NCI-H345 (cell line): ENCODE measurements at regions not wholly inside any gene's neighbourhood (a gene's known extent, or its start where the extent isn't known, plus 50 kb on each side); places are given as distances from the start of the nearest gene placed in this dataset.
"Not testable (repeated sequence)": the region's sequence is repeated elsewhere in the genome, so short reads cannot be mapped to it uniquely, and the experiment has no call there.

Source experiments
- DNase-seq: peaks from one replicate; lab custom pipeline; 2025; lab: John Stamatoyannopoulos, UW

DNA sequence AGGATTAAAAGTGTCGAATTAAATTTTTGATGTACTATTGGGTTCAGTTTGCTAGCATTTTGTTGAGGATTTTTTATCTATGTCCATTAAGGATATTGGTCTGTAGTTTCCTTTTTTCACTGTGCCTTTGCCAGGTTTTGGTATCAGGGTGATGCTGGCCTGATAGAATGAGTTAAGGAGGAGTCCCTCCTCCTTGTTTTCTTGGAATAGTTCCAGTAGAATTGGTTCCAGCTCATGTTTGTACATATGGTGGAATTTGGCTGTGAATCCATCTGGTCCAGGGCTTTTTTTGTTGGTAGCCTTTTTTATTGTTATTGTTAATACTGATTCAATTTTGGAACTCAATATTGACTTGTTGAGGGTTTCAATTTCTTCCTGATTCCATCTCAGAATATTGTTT, 141.8 kb downstream of the SIM1 start:
- DNase-seq = no peak

- DNase-seq = no peak
Observed at GRCh38 chr6:100320686-100321085, 144.0 kb downstream of the SIM1 start.

DNA sequence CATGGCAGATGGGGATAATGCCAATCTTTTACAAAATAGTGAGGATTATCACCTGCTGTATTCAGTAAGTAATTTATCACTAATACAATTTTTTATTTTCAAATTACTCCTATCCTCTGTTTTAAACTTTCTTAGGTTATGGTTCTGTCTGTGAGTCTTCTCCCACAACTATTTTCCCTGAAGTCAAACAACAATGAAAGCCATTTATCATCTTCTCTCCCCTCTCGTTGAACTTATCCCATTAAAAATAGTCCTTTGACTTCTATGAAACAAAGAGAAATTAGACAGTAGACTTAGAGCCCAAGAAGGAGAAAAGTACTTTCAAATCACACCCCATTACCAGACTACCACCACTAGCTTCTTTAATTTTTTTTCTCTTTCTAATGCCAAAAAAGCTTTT, 147.7 kb downstream of the SIM1 start:
- no peak for DNase-seq

GRCh38 chr6:100314186-100314585, 150.5 kb downstream of the SIM1 start:
- no peak for DNase-seq

DNA sequence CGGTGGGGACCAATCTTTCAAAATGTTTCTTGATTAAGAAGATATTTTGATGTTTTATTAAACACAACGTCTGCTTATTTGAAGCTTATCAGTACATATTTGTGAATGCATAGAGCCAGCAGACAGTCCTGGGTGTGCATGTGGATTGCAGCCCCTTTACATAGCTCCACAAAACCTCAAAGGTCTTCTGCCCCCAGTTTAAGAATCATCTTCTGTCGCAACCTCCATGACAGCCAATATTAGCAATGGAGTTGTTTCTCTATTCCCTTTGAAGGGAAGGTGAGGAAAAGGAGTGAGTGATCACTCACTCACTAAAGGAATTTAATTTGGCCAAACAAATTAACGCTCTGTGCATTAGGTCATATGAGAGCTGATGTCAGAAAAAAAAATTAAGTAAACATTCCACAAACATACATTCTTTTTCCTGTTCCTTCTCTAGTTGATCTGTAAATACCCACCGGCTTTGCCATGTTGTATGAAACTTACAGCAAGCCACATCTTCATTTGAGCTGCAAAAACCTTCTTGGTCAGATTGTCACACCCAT, 152.9 kb downstream of the SIM1 start:
- DNase-seq = no peak

DNA sequence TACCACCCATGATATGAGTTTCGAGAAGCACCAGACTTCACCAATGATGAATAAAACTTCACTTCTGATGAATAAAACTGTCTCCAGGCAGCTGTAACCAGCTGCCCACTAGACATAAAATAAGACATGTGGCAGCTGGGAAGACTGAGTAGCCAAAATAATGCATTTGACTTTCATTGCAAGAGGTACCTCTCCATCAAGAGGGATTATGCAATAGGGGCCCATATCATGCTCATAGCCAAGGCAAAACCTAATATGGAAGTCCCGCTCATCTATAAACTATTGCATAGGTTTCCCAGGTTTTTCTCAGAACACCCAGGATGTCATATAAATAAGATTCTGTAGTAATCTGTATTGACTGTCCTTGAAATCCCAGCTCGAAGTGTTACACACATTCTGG, 155.5 kb downstream of the SIM1 start:
- DNase-seq = no peak

GRCh38 chr6:100307561-100307960, 157.2 kb downstream of the SIM1 start:
- no peak for DNase-seq

DNA sequence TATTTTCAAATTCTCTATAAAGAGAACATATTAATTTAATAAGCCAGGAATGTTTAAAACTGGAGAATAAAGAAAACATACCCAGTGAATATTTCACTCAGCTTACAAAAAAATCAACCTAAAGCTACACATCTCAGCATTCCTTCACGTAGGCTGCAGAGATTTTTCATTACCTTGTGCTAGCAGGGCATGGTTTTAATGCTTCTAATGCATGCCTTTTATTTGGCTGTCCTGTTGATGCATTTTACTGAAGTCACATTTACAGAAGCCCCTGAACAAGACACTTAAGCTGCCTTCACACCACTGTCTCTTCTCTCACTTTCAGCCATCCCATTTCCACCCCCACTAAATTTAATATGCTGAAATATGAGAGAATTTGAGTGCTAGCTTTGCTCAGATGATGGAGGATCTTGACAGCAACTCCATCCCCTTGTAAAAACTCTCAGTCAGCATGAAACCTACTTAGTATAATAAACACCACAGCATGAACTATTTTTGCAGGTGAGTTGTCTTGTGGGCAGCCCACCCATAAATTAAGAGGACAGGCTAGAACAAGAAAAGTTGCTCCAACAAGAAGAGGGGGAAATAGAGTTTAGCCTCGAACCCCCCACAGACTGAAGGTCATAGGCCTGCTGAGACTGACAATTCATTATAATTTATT, 159.4 kb downstream of the SIM1 start:
- no peak for DNase-seq

DNA sequence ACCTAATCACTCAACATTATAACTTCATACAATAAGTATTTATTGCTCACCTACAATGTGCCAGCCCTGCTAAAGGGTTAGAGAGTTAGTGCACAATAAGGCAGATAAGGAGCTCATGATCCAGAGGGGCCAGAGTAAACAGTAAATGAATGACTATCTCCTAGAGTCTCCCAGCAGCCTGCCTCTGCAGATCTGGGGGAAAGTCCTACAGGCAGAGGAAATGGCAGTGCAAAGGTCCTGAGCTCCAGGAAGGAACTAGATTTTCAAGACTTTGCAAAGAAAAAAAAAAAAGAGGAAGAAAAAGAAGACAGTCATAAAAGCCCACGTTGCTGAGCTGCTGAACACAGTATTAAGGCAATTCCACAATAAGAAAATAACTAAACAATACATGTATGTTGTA, 160.1 kb downstream of the SIM1 start:
- DNase-seq = no peak

GRCh38 chr6:100301731-100302130, 163.0 kb downstream of the SIM1 start:
- no peak for DNase-seq

- no peak for DNase-seq
Observed at GRCh38 chr6:100300221-100300736, 164.4 kb downstream of the SIM1 start.

GRCh38 chr6:100296810-100297544, 167.7 kb downstream of the SIM1 start:
- DNase-seq = no peak

DNA sequence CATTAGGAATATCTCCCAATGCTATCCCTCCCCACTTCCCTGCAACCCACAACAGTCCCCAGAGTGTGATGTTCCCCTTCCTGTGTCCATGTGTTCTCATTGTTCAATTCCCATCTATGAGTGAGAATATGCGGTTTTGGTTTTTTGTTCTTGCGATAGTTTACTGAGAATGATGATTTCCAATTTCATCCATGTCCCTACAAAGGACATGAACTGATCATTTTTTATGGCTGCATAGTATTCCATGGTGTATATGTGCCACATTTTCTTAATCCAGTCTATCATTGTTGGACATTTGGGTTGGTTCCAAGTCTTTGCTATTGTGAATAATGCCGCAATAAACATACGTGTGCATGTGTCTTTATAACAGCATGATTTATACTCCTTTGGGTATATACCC, 169.5 kb downstream of the SIM1 start:
- not testable (repeated sequence) for DNase-seq

DNA sequence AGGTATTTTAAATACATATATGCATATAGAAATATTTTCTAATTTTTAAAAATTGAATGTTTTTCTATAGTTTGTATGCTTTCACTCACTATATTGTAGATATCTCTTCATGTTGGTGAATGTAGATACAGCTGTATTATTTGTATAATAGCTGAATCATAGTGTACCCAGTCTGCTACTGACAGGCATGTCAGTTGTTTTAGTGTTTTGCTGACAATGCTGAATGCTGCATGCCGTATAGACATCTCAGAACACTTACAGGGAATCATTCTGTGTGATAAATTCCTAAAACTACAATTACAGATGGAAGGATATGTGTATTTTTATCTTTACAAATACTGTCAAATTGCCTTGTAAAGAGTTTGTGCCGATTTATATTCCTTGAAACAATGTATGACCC, 175.4 kb downstream of the SIM1 start:
- DNase-seq = no peak

DNA sequence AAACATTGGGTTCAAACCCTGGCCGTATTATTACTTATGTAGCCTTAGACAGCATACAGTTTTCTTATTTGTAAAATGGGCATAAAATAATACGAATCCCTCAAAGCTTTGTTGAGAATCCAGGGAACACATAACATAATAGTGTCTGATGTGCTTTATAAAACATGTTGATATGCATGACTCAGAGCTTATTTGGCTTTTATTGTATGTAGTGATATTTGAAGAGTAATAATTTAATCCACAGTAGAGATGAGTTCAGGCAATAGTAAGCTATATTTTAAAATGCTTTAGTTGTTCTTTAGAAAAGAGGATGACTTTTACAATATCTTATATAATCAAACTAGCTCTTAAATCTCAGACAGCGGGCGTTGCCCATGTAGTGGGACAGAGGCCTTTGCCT, 176.4 kb downstream of the SIM1 start:
- no peak for DNase-seq

- DNase-seq = no peak
Observed at GRCh38 chr6:100283285-100283684, 181.4 kb downstream of the SIM1 start.

DNA sequence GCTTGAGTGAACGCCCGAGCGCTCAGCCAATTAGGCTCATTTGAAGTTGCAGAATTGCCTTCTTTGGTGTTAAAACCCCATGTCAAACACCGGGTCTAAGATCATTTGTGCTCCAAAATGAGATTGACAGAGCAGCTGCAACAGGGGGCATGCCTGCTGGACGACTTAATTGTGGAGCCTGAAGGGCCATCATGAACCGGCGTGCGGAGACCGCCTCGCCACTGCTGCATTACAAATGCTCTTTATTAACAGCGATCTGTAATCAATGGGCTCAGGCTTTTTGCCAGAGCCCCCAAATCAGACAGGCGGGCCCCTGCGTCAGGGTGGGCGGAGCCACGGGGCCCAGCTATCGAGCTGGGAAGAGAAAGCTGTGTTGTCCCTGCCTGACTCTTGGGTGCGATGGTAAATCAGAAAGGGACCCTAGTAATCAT, 183.2 kb downstream of the SIM1 start:
- no peak for DNase-seq

DNA sequence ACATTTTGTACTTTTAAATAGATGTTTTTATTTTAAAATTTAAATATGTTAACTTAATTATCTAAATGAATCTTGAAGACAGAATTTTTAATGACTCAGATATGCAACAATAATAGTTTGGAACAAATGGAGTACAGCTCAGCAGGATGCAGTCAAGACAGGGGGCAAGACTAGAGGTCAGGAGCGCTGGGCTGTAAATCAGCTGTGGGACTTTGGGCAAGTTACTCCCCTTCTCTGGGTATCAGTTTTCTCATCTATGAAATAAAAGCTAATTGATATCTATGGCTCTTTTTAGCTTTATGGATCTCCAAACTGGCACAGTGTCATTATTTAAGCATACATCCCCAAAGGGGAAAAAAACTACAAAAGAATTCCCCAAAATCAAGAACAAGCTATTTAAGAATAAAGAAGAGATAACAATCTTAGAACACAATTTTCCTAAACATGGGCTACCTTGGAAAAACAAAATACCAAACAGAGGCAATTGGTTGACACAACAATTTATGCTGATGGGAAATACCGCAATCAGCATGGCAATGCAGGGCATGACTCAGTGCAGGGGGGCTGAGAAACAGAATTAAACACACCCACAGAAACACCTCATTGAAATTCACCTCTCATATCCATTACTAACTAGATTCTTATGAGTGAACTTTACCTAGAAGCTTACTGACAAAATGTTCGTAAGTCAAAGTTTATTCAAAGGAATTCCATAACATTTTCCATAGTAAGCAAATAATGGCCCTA, 188.2 kb downstream of the SIM1 start:
- DNase-seq = no peak

DNA sequence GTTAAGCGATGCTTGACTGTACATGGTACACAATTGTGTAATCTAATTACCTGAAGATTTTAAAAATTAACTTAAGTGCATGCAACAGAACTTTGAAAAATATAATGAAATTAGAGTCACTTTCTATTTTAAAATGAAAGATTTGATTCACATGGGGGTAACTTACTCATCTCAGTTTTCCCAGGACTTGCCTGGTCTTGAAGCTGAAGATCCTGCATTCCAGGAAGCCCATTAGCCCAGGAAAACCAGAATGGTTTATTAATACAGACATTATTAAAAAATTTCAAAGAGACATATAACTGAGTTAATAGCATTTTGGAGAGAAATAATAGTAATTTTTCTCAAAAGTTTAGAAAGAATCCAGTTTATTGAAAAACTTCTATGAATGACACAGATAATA, 190.6 kb downstream of the SIM1 start:
- no peak for DNase-seq

- DNase-seq = no peak
Observed at GRCh38 chr6:100271625-100272024, 193.1 kb downstream of the SIM1 start.

GRCh38 chr6:100271202-100271601, 193.5 kb downstream of the SIM1 start:
- DNase-seq = no peak

DNA sequence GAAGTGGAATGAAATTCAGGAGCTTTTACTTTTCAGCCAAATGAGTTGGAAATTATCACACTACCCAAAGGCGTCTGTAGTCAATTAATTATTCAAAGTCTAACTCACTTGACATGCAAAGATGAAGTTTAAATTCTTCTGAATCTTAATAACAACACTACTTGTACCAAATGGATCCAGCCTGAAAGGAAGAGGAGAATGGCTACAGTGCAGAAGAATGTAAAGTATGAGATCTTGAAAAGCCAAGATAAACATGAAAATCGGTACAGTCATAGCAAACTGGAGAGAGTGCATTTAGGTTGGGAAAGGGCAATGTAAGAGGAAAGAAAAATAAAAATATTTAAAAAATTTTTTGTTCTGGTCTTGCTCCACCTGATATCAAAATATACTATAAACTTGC, 195.5 kb downstream of the SIM1 start:
- no peak for DNase-seq

- DNase-seq = no peak
Observed at GRCh38 chr6:100268326-100268725, 196.4 kb downstream of the SIM1 start.
